Smooth muscle cell (in vitro differentiated cells): ENCODE measurements at regions not wholly inside any gene's neighbourhood (a gene's known extent, or its start where the extent isn't known, plus 50 kb on each side); places are given as distances from the start of the nearest gene placed in this dataset.

Experiments
- DNase-seq: peaks from one replicate; lab custom pipeline; 2025; ENCODE audit not compliant: unreplicated experiment; lab: John Stamatoyannopoulos, UW
- H2AFZ ChIP-seq: fragments of 200-600 bp; sonication (generic); 2 replicates; pipeline ENCODE4 v1.6.0; 2016; ENCODE audit warnings: antibody characterized with exemption, low read depth, mild to moderate bottlenecking
- H3F3A ChIP-seq: fragments of 200-600 bp; sonication (generic); 2 replicates; pipeline ENCODE4 v1.6.0; 2017; ENCODE audit warnings: antibody characterized with exemption, low read depth
- H3K27ac ChIP-seq: fragments of 200-600 bp; sonication (generic); 2 replicates; pipeline ENCODE4 v1.5.1; 2016; ENCODE audit warnings: low read depth, mild to moderate bottlenecking
- H3K27me3 ChIP-seq: fragments of 200-600 bp; sonication (generic); 2 replicates; pipeline ENCODE4 v1.6.1; 2016; ENCODE audit warnings: low read depth, mild to moderate bottlenecking
- H3K36me3 ChIP-seq: fragments of 200-600 bp; sonication (generic); 2 replicates; pipeline ENCODE4 v1.5.1; 2016; ENCODE audit warnings: low read depth
- H3K4me1 ChIP-seq: fragments of 200-600 bp; sonication (generic); 2 replicates; pipeline ENCODE4 v1.5.1; 2016; ENCODE audit warnings: low read depth
- H3K4me2 ChIP-seq: fragments of 200-600 bp; sonication (generic); 2 replicates; pipeline ENCODE4 v1.6.0; 2016; ENCODE audit warnings: mild to moderate bottlenecking
- H3K4me3 ChIP-seq: fragments of 200-600 bp; sonication (generic); 2 replicates; pipeline ENCODE4 v1.5.1; 2016; ENCODE audit warnings: mild to moderate bottlenecking
- H3K79me2 ChIP-seq: fragments of 200-600 bp; sonication (generic); 2 replicates; pipeline ENCODE4 v1.6.0; 2016; ENCODE audit warnings: low read depth, mild to moderate bottlenecking
- H3K9ac ChIP-seq: fragments of 200-600 bp; sonication (generic); 2 replicates; pipeline ENCODE4 v1.6.0; 2016; ENCODE audit warnings: low read depth
- H3K9me3 ChIP-seq: fragments of 200-600 bp; sonication (generic); replicated peaks from 2 replicates; pipeline ENCODE4 v1.5.1; 2016; ENCODE audit warnings: low read depth
- H4K20me1 ChIP-seq: fragments of 200-600 bp; sonication (generic); 2 replicates; pipeline ENCODE4 v1.6.0; 2016; ENCODE audit warnings: low read depth
- CTCF ChIP-seq: fragments of 200-600 bp; sonication (generic); IDR thresholded peaks from 2 replicates; pipeline ENCODE4 v1.5.1; 2017; ENCODE audit warnings: borderline replicate concordance, mild to moderate bottlenecking, antibody characterized with exemption; ENCODE audit not compliant: insufficient read depth, poor library complexity, severe bottlenecking
- WGBS: methylation state at CpG from one replicate; pipeline ENCODE4 v1.1.7; 2016; ENCODE audit warnings: low lambda C conversion rate; 5-methylcytosine and 5-hydroxymethylcytosine counted together

GRCh38 chr15:39181940-39182339, 398.9 kb upstream of the THBS1 start:
- Histone ChIP-seq H3K4me2 (peak overlapping the region; percentile 34), H4K20me1 (no peaks in the 10 kb centered on the region), H3K4me3 (peak overlapping the region; percentile 24), H3K79me2 (no peaks in the 10 kb centered on the region), H3K9ac (no peak overlapping the region), H2AFZ (peak overlapping the region; percentile 54), H3K9me3 (no peaks in the 10 kb centered on the region), H3F3A (no peaks in the 10 kb centered on the region), H3K36me3 (no peaks in the 10 kb centered on the region), H3K27ac (no peak overlapping the region), H3K27me3 (no peaks in the 10 kb centered on the region), H3K4me1 (no peaks in the 10 kb centered on the region)
- WGBS: 44% methylated on average over 2 of the region's 2 CpGs
- DNase-seq: no peak
- no peak for TF ChIP-seq CTCF

- Histone ChIP-seq H3K27me3 (no peaks in the 10 kb centered on the region), H3K9ac (no peak overlapping the region), H3K4me3 (no peak overlapping the region), H3K9me3 (no peaks in the 10 kb centered on the region), H4K20me1 (no peaks in the 10 kb centered on the region), H3K27ac (no peak overlapping the region), H3K36me3 (no peaks in the 10 kb centered on the region), H3K4me2 (no peak overlapping the region), H3F3A (no peaks in the 10 kb centered on the region), H3K4me1 (no peaks in the 10 kb centered on the region), H2AFZ (no peak overlapping the region), H3K79me2 (no peaks in the 10 kb centered on the region)
- no peak for DNase-seq
- 92% methylated on average over 1 of the region's 1 CpG for WGBS
- no peak for TF ChIP-seq CTCF
These were observed 397.6 kb upstream of the THBS1 start for GRCh38 chr15:39183164-39183881.

DNA sequence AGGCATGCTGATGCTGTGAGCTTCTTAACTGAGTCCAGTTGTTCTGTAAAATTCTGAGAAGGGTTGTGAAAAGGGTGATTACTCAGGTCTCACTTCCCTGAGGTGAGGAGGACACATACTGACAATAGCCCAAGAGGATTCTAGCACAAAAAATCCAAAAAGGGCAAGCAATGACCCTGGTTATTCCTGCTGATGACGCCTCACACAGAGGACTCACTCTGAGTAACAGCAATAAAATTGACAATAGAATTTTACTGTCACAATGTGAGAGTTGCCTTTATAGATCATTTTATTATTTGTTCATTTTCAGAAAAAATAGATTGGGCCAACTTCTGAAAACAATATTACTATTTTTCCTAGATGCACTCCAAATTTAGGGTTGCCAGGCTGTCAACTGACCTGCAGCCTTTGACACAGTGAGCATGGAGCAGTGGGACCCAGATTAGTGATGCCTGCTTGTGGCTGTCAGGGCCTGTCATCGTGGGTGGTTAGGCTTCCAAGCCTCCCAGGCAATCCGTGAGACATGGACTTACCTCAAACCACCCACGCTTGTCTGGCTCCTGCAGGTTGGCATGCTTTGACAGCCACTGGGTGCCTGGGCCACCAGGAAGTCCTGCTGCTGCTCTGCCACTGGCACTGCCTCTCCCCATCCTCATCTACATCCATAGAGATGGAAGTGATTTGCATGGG, 396.0 kb upstream of the THBS1 start:
- Histone ChIP-seq H3K9me3 (no peaks in the 10 kb centered on the region), H3K36me3 (no peaks in the 10 kb centered on the region), H2AFZ (no peak overlapping the region), H4K20me1 (no peaks in the 10 kb centered on the region), H3K79me2 (no peaks in the 10 kb centered on the region), H3K4me2 (no peak overlapping the region), H3K27ac (no peak overlapping the region), H3K4me3 (no peak overlapping the region), H3K4me1 (no peaks in the 10 kb centered on the region), H3K9ac (no peak overlapping the region), H3K27me3 (no peaks in the 10 kb centered on the region), H3F3A (no peaks in the 10 kb centered on the region)
- TF ChIP-seq CTCF: no peak
- no peak for DNase-seq
- 73% methylated on average over 4 of the region's 4 CpGs for WGBS
